ENCODE measurements at regions not wholly inside any gene's neighbourhood (a gene's known extent, or its start where the extent isn't known, plus 50 kb on each side); places are given as distances from the start of the nearest gene placed in this dataset.

DNA sequence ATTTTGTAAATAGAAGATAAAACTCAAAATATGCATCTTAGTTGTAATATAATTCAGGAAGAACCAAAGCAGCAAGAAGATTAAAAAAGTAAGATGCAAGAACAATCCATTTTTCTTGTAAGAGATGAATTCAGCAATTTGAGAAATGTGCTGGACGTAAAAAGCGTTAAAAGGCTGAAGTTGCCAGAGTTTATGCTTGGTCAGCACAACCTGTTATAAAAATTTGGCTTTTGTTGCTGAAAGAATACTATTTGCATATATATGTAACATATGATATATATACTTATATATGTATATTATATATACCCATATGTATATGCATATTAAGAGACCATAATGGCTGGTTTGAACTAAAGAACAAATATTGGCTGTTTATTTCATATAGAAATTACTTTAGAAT is 449.6 kb upstream of the FAM241A start:
- no peaks in the 10 kb centered on the region for H3K36me3 ChIP-seq (replicated peaks in 1 of 2; ENCODE audit: control insufficient read depth in 1 of 2, insufficient read depth in 2 of 2, low read length in 2 of 2)
- intact Hi-C loops (cut with micrococcal nuclease) = no loop called here
- no peaks in the 10 kb centered on the region for H3K9me3 Mint-ChIP-seq
- no peak for DNase-seq
- H3K36me3 Mint-ChIP-seq = no peaks in the 10 kb centered on the region
- no peak overlapping the region for H3K27ac ChIP-seq (ENCODE audit: low read depth in 1 of 2, low read length in 2 of 2)
- H3K9me3 ChIP-seq (replicated peaks in 1 of 2; ENCODE audit: control insufficient read depth in 1 of 2, insufficient read depth in 1 of 2, low read length in 2 of 2) = no peaks in the 10 kb centered on the region
- H3K27ac Mint-ChIP-seq = no peak overlapping the region
- TF ChIP-seq CTCF (IDR thresholded peaks at IDR 0.05) = no peak
- no peaks in the 10 kb centered on the region for H3K79me2 ChIP-seq (ENCODE audit: insufficient read depth, low read length)
- no peaks in the 10 kb centered on the region for H3K27me3 ChIP-seq (ENCODE audit: control insufficient read depth in 2 of 2, insufficient read depth in 2 of 2, low read length in 2 of 2)
- no peak overlapping the region for H3K4me2 ChIP-seq (replicated peaks; ENCODE audit: extremely low read depth, low read length, poor library complexity, severe bottlenecking)
- no peaks in the 10 kb centered on the region for H3K4me1 ChIP-seq (ENCODE audit: control insufficient read depth in 1 of 2, insufficient read depth in 2 of 2, low read length in 2 of 2)
- H3K27me3 Mint-ChIP-seq (ENCODE audit: low read depth in 3 of 3) = peaks cover 0 to 2% (median 0%) of the 10 kb centered on the region in 3 donors
- no peak overlapping the region for H3K4me3 Mint-ChIP-seq
- H4K20me1 ChIP-seq (ENCODE audit: insufficient read depth, low read length) = no peaks in the 10 kb centered on the region
- no CpG with 5 or more reads among the region's 2 CpGs for WGBS (ENCODE audit: insufficient coverage)
- H3K4me1 Mint-ChIP-seq = no peaks in the 10 kb centered on the region
- H2AFZ ChIP-seq (ENCODE audit: insufficient read depth, low read depth, low read length, poor library complexity, severe bottlenecking) = no peak overlapping the region
- no peak overlapping the region for H3K9ac ChIP-seq (ENCODE audit: insufficient read depth, low read length, poor library complexity, severe bottlenecking)
- H3K4me3 ChIP-seq (replicated peaks in 1 of 3; ENCODE audit: low read depth in 2 of 3, low read length in 3 of 3) = no peak overlapping the region

- Mint-ChIP-seq H3K9me3 (no peaks in the 10 kb centered on the region), H3K4me3 (no peak overlapping the region), H3K36me3 (no peaks in the 10 kb centered on the region), H3K27me3 (ENCODE audit: low read depth in 3 of 3) (peaks cover 0 to 1% (median 0%) of the 10 kb centered on the region in 3 donors), H3K4me1 (no peaks in the 10 kb centered on the region), H3K27ac (no peak overlapping the region)
- Histone ChIP-seq H3K4me2 (replicated peaks; ENCODE audit: extremely low read depth, low read length, poor library complexity, severe bottlenecking) (no peak overlapping the region), H3K4me1 (ENCODE audit: control insufficient read depth in 1 of 2, insufficient read depth in 2 of 2, low read length in 2 of 2) (no peaks in the 10 kb centered on the region), H3K9me3 (replicated peaks in 1 of 2; ENCODE audit: control insufficient read depth in 1 of 2, insufficient read depth in 1 of 2, low read length in 2 of 2) (no peaks in the 10 kb centered on the region), H3K4me3 (replicated peaks in 1 of 3; ENCODE audit: low read depth in 2 of 3, low read length in 3 of 3) (no peak overlapping the region), H3K27me3 (ENCODE audit: control insufficient read depth in 2 of 2, insufficient read depth in 2 of 2, low read length in 2 of 2) (no peaks in the 10 kb centered on the region), H3K9ac (ENCODE audit: insufficient read depth, low read length, poor library complexity, severe bottlenecking) (no peak overlapping the region), H3K27ac (ENCODE audit: low read depth in 1 of 2, low read length in 2 of 2) (no peak overlapping the region), H2AFZ (ENCODE audit: insufficient read depth, low read depth, low read length, poor library complexity, severe bottlenecking) (no peak overlapping the region), H3K79me2 (ENCODE audit: insufficient read depth, low read length) (no peaks in the 10 kb centered on the region), H3K36me3 (replicated peaks in 1 of 2; ENCODE audit: control insufficient read depth in 1 of 2, insufficient read depth in 2 of 2, low read length in 2 of 2) (no peaks in the 10 kb centered on the region), H4K20me1 (ENCODE audit: insufficient read depth, low read length) (no peaks in the 10 kb centered on the region)
- no CpG with 5 or more reads among the region's 2 CpGs for WGBS (ENCODE audit: insufficient coverage)
- intact Hi-C loops (cut with micrococcal nuclease) = no loop called here
- no peak for TF ChIP-seq CTCF (IDR thresholded peaks at IDR 0.05)
- no peak for DNase-seq
Measured at GRCh38 chr4:111696505-111696904, 448.7 kb upstream of the FAM241A start.

Measured in CD14-positive monocyte (primary cell).